ACC112 (cell line): ENCODE measurements at regions not wholly inside any gene's neighbourhood (a gene's known extent, or its start where the extent isn't known, plus 50 kb on each side); places are given as distances from the start of the nearest gene placed in this dataset.

ENCODE experiments used
- H2AFZ ChIP-seq: fragments of 200-600 bp; sonication (generic); one replicate; pipeline ENCODE4 v1.6.0; 2017; ENCODE audit warnings: antibody characterized with exemption, low read length; ENCODE audit not compliant: unreplicated experiment
- H3K27ac ChIP-seq: fragments of 200-600 bp; sonication (generic); 2 replicates; pipeline ENCODE4 v1.5.1; 2014; ENCODE audit warnings: low read depth, mild to moderate bottlenecking, antibody characterized with exemption, low read length, moderate library complexity
- H3K27me3 ChIP-seq: fragments of 200-600 bp; sonication (generic); 2 replicates; pipeline ENCODE4 v1.6.1; 2014; ENCODE audit warnings: mild to moderate bottlenecking, antibody characterized with exemption, low read length, moderate library complexity, mixed read lengths; ENCODE audit not compliant: insufficient read depth
- H3K36me3 ChIP-seq: fragments of 200-600 bp; sonication (generic); 2 replicates; pipeline ENCODE4 v1.6.1; 2016; ENCODE audit warnings: mild to moderate bottlenecking, antibody characterized with exemption, low read length, moderate library complexity, mixed read lengths; ENCODE audit not compliant: insufficient read depth
- H3K4me1 ChIP-seq: fragments of 200-600 bp; sonication (generic); one replicate; pipeline ENCODE4 v1.6.1; 2016; ENCODE audit warnings: low read length, mixed read lengths; ENCODE audit not compliant: insufficient read depth, unreplicated experiment, control insufficient read depth
- H3K4me3 ChIP-seq: fragments of 200-600 bp; sonication (generic); 2 replicates; pipeline ENCODE4 v1.5.1; 2014; ENCODE audit warnings: mild to moderate bottlenecking, low read depth, low read length
- H3K79me2 ChIP-seq: fragments of 200-600 bp; sonication (generic); one replicate; pipeline ENCODE4 v1.6.0; 2016; ENCODE audit warnings: low read length; ENCODE audit not compliant: control insufficient read depth, unreplicated experiment, insufficient read depth

- Histone ChIP-seq H3K36me3 (no peaks in the 10 kb centered on the region), H3K79me2 (no peaks in the 10 kb centered on the region), H3K4me1 (no peaks in the 10 kb centered on the region), H3K4me3 (no peak overlapping the region), H3K27ac (no peak overlapping the region), H2AFZ (no peak overlapping the region), H3K27me3 (no peaks in the 10 kb centered on the region)
Observed at GRCh38 chrX:127324128-127324527, 504.6 kb downstream of the PRR32 start.
